ENCODE measurements at regions not wholly inside any gene's neighbourhood (a gene's known extent, or its start where the extent isn't known, plus 50 kb on each side); places are given as distances from the start of the nearest gene placed in this dataset.

DNA sequence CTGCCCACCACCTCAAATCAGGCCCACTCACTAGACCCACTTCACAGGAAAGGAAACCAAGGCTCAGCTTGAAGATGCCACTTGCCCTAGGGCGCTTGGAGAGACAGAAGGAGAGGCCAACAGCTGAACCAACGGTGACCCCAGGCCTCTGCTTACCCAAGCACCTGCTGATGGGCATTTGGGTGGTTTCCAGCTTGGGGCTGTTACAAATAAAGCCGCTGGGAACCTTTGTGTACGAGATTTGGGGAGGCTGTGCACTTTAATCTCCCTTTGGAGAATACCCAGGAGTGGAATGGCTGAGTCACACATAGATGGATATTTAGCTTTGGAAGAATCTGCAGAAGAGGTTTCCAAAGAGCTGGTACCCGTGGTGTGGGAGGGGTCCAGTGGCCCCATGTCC lies 50.9 kb upstream of the LINC01488 start:
- DNase-seq = no peak
- H3K9ac ChIP-seq (ENCODE audit: low read length in 3 of 3) = no peak overlapping the region
- peaks cover 0 to 2% (median 0%) of the 10 kb centered on the region in 3 donors for H3K4me1 ChIP-seq (ENCODE audit: control insufficient read depth in 2 of 3, insufficient read depth in 2 of 3, low read depth in 1 of 3, low read length in 3 of 3)
- TF ChIP-seq, protein P1, sequence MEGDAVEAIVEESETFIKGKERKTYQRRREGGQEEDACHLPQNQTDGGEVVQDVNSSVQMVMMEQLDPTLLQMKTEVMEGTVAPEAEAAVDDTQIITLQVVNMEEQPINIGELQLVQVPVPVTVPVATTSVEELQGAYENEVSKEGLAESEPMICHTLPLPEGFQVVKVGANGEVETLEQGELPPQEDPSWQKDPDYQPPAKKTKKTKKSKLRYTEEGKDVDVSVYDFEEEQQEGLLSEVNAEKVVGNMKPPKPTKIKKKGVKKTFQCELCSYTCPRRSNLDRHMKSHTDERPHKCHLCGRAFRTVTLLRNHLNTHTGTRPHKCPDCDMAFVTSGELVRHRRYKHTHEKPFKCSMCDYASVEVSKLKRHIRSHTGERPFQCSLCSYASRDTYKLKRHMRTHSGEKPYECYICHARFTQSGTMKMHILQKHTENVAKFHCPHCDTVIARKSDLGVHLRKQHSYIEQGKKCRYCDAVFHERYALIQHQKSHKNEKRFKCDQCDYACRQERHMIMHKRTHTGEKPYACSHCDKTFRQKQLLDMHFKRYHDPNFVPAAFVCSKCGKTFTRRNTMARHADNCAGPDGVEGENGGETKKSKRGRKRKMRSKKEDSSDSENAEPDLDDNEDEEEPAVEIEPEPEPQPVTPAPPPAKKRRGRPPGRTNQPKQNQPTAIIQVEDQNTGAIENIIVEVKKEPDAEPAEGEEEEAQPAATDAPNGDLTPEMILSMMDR (IDR thresholded peaks at IDR 0.05; ENCODE audit: borderline replicate concordance, extremely low read depth, insufficient read depth) = no peak
- intact Hi-C loops (cut with DNase I) = no loop called here
- no peak overlapping the region for H3K27ac ChIP-seq (ENCODE audit: low read depth in 2 of 2, low read length in 2 of 2)
- FAIRE-seq = no peak
- no peak overlapping the region for H3K4me3 ChIP-seq (ENCODE audit: low read length in 3 of 3)
- H3K27me3 ChIP-seq (ENCODE audit: control insufficient read depth, insufficient read depth, low read length) = no peaks in the 10 kb centered on the region
- H3K36me3 ChIP-seq (ENCODE audit: control insufficient read depth in 2 of 3, insufficient read depth in 3 of 3, low read length in 3 of 3) = no peaks in the 10 kb centered on the region
- peaks cover 0 to under 1% (median 0%) of the 10 kb centered on the region in 3 donors for H3K9me3 ChIP-seq (ENCODE audit: control insufficient read depth in 2 of 3, insufficient read depth in 1 of 3, low read length in 3 of 3)

DNA sequence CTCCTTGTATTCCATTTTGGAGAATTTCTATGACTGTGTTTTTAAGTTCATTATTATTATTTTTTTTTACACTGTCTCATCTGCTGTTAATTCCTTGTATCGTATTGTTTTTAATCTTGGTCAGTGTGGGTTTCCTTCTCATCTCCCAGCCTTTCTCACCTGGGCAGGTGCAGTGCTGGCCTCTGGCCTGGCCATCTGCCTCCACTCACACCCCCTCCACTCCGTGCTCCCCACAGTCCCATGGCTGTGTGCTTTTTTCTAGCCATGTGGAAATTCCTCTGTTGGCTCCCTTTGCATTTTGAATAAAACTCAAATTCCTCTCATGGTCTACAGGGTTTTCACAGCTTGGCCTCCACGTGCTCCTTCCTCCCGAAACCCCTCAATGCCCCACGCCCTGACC lies 50.3 kb upstream of the LINC01488 start:
- peak in 1 of 5 donors; percentile 10 for DNase-seq
- Histone ChIP-seq H3K9ac (ENCODE audit: low read length in 3 of 3) (no peak overlapping the region), H3K27me3 (ENCODE audit: control insufficient read depth, insufficient read depth, low read length) (no peaks in the 10 kb centered on the region), H3K36me3 (ENCODE audit: control insufficient read depth in 2 of 3, insufficient read depth in 3 of 3, low read length in 3 of 3) (no peaks in the 10 kb centered on the region), H3K27ac (ENCODE audit: low read depth in 2 of 2, low read length in 2 of 2) (no peak overlapping the region), H3K4me1 (ENCODE audit: control insufficient read depth in 2 of 3, insufficient read depth in 2 of 3, low read depth in 1 of 3, low read length in 3 of 3) (peaks cover 0 to 2% (median 0%) of the 10 kb centered on the region in 3 donors), H3K9me3 (ENCODE audit: control insufficient read depth in 2 of 3, insufficient read depth in 1 of 3, low read length in 3 of 3) (no peaks in the 10 kb centered on the region), H3K4me3 (ENCODE audit: low read length in 3 of 3) (no peak overlapping the region)
- TF ChIP-seq, protein P1 (IDR thresholded peaks at IDR 0.05; ENCODE audit: borderline replicate concordance, extremely low read depth, insufficient read depth) = no peak
- FAIRE-seq = no peak
- intact Hi-C loops (cut with DNase I) = no loop called here
